Left cardiac atrium (tissue), 4 donors: ENCODE measurements at regions not wholly inside any gene's neighbourhood (a gene's known extent, or its start where the extent isn't known, plus 50 kb on each side); places are given as distances from the start of the nearest gene placed in this dataset.
A peak's percentile ranks its signal among the peaks of the same experiment; 100 is the strongest.

ENCODE experiments used
- ATAC-seq, 2 donors: fragments of 200-7000 bp; cut with Tn5 transposase; one replicate each; pipeline ENCODE4 v1.9.1; 2020; ENCODE audit warnings: mild to moderate bottlenecking in 2 of 2, moderate library complexity in 2 of 2
- DNase-seq: peaks from one replicate; pipeline ENCODE4 v3.0.0-alpha.2; 2020
- intact Hi-C, 2 donors: fragments of 100-400 bp; cut with DNase I; formaldehyde crosslinking; loops; one replicate each; pipeline versions ENCODE4 v1.14.1 to v1.15.1; 2022 to 2023
- donor health status: DM: no; HTN: yes; CAD: no.
- donor health status: DM: no; HTN: yes; CAD: no; lungs with severe emphysema.
- donor health status: DM: yes; HTN: yes; CAD: no.
- donor health status: Dilated cardiomyopathy.

DNA sequence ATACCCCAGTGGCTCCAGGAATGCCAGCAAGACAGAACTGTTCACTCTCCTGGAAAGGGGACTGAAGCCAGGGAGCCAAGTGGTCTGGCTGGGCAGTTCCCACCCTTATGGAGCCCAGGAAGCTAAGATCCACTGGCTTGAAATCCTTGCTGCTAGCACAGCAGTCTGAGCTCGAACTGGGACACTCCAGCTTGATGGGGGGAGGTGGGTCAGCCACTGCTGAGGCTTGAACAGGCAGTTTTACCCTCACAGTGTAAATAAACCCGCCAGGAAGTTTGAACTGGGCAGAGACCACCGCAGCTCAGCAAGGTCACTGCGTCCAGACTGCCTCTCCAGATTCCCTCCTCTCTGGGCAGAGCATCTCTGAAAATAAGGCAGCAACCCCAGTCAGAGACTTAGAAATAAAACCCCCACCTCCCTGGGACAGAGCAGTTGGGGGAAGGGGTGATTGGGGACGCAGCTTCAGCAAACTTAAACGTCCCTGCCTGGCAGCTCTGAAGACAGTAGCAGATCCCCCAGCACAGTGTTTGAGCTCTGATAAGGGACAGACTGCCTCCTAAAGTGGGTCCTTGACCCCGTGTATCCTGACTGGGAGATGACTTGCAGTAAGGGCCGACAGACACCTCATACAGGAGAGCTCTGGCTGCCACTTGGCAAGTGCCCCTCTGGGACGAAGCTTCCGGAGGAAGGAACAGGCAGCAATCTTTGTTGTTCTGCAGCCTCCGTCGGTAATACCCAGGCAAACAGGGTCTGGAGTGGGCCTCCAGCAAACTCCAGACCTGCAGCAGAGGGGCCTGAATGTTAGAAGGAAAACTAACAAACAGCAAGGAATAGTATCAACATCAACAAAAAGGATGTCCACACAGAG, 568.4 kb downstream of the PLA2G4A start:
- ATAC-seq: no peak
- no peak for DNase-seq
- intact Hi-C loops: no loop called here

DNA sequence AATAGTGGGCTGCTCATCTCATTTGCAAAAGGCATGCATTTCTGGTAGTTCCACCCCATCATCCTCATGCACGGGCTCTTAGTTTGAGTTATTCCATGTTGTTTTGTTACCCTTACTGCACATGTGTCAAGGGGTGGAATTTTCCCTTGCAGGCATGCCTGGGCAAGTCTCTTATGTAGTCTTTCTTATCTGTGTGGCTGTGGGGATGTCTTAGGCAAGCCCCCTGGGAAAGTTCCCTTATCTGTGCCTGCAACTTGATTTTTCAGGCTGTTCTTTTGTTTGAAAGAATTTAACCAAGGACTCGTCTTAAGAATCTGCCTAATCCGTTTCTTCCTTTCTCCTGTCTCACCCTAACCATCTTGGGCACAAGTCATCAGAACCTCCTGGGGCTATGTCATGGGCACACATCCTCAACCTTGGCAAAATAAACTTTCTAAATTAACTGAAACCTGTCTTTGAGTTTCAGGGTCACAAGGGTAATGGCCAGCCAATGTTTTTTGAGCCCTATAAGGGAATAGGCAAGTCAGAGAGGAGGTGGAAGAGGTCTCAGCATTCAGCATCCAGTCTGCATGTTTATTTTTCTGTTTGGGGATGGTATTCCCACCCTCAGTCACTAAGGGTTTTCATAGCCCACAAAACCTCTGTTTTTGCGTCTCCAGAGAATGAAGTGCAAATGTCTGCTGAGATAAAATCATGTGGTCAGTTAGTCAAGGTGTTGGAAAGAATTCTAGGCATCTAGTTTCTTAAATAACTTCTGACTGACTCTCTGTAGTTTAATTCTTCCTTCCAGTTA, 579.7 kb downstream of the PLA2G4A start:
- peak in 1 of 2 donors; percentile 39 for ATAC-seq
- no peak for DNase-seq
- intact Hi-C loops: no loop called here

DNA sequence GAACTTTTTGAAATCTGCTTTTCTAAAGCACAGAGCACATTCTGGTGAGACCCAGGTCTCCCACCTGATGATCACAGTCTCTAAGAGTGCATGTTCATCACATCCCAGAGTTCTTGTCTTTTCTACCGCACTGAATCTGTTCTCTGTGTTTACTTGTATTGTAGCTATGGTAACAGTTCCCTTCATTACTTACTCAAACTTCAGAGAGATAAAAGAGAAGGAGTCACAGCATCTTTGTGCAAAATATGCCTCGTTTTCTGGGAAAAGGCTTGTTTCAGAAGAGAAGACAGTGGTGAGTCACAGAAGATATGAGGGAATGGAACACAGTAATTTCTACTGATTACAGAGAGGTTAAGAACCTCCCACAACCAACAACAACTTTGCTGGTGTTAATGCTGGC, 580.6 kb downstream of the PLA2G4A start:
- peak; percentile 53 to 97 for ATAC-seq
- intact Hi-C loops: no loop called here
- DNase-seq: no peak

DNA sequence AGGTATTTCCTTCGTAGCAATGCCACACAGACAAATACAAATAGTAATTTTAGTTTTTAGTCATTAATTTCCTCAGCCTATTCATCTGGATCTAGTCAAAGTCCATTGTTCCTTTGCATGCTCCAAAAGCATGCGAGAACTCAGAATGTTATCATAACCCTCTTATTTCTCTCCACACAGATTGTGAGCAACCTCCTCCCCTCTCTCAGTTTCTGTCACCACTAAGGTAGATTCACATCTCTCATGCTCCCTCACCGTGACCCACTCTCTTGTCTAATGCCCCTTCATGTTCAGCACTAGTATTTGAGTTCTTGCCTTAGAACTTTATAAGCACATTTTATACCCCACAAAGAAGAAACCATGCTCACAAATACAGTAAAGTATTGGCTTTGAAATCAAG, 582.4 kb downstream of the PLA2G4A start:
- DNase-seq (no peak), ATAC-seq (no peak)
- intact Hi-C loops: no loop called here

DNA sequence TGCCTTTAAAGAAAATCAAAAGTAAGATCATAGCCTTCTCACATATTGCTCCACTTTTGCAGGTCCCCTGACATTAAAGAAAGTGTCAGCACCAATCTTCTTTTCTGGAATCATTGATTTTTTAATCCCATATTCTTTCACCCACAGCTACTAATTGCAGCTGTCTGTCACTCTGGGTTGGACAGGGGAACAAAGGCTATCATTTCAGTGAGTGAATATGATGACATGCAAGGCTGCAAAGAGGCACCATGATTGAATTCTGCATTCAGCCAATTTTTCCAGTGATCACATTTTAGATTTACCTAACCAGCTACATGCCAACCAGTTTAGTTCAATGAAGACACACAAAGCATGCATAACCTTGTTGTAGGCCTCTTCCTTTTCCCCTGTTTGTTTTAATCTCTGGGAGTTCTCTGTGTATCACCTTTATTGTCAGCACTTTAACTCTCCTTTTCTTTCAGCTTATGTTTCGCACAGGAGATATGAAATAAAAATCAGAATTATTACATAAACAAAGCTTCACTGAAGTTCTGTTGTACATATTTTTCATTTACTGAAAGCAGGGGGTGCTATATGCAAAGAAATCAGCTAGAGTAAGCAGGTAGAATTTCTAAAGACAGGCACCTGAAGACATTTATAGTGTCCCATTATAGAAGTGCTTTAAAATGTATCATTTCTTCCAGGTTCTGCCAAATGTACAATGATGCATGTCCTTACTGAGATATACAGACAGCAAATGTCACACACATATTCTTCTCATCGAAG, 584.8 kb downstream of the PLA2G4A start:
- ATAC-seq: no peak
- intact Hi-C loops: no loop called here
- no peak for DNase-seq

DNA sequence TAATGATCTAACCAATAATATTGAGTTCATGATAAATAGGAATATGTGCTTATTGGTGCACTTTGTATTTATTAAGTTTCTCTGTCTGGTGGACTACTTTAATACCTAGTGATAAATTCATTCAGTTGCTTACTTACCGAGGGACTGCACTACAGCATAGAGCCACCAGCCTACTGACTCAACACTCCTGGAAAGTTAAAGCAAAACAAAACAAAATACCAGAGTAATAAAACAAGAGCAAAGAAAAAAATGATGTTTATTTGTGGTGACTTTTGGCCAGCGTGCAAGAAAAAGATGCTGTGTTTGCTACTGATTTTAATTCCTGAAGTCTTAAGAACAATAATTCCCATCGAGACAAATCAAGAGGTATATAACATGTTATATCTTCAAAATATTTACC, 586.3 kb downstream of the PLA2G4A start:
- DNase-seq (no peak), ATAC-seq (no peak)
- intact Hi-C loops: no loop called here

DNA sequence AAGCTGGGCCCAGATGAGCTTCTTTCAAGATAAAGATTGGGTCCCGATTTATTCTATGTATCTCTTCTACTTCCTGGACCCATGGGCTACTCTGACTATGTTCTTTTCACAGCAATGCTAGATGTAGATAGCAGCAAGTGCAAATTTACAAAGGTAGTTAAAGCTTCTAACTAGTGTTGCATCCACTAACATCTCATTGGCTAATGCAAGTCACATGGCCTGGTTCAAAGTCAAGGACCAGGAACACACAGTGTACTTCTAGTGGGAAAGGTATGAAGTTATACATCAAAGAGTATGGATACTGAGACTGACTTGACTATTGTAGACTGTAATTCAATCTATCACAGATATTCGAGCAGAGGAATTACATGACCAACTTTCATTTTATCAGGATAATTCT, 588.8 kb downstream of the PLA2G4A start:
- intact Hi-C loops: no loop called here
- ATAC-seq (no peak), DNase-seq (no peak)

DNA sequence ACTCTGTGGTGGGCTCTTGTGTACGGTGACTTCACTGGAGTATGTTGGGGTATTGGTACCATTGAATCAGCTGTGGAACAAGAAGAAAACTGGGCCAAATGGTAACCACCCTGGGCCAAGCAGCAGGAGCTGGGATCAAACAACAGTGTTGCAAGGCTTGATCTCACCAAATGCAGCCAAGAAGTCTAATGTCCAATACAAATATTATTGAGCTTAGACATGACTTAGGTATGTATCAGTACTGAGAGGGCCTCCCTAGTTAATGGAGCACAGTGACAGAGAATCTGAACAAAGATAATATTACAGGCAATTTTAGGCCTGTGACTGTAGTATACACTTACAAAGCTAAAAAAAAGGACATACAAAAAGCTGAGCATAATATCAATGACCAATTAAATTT, 604.8 kb downstream of the PLA2G4A start:
- ATAC-seq (no peak), DNase-seq (no peak)
- intact Hi-C loops: no loop called here

DNA sequence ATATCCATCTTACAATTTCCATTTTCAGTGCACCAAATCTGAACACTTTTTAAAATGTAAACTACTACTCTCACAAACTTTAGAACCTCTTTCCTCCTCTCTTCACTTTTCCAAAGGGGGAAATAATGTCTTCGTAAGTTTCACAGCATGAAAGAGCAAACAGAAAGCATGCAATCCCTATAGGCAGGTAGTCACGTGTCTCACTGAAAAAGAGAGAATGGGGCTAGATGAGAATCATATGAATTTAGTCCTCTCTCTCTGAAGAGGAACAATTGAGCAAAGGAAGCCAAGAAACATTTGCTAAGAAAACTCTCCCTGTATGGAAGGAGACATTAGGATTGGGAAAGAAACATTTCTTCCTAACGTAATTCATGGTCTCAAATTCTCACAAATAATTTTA, 613.9 kb downstream of the PLA2G4A start:
- no peak for ATAC-seq
- intact Hi-C loops: no loop called here

DNA sequence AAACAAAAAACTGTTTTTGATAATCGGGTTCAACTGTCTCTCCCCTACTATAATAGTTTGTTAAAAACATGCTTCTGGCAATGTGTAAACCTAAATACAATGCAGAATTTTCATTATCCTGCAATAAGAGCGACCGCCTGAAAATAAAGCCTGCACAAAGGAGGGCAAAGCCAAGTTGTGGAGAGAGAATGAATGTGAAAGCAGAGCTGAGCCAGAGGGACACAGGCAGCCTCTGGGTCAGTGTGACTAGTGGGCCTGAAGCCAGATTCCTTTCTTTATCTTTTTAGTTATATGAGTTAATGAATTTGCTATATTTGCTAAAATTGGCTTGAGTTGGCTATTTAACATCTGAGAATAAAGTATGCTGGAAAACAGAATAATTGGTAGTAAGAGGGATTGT, 615.2 kb downstream of the PLA2G4A start:
- no peak for ATAC-seq
- intact Hi-C loops: no loop called here
- no peak for DNase-seq

More for the DNA sequence above, 613.9 kb downstream of the PLA2G4A start:
- no peak for DNase-seq

DNA sequence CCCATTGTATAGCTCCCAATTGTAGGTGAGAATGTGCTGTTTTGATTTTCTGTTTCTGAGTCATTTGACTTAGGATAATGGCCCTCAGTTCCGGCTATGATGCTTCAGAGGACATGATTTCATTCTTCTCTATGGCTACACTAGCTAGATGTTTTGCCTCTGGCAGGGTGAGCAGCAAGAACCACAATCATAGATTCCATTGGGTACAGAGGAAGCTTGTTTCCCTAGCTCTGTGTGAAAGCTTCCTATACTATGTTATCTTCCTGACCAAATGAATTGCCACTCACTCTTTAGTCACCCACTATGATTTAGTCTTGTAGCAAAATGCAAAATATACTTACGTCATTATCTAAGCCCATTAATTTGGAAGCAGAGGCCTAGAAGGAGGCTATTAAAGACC, 616.3 kb downstream of the PLA2G4A start:
- DNase-seq: no peak
- ATAC-seq: no peak
- intact Hi-C loops: no loop called here

DNA sequence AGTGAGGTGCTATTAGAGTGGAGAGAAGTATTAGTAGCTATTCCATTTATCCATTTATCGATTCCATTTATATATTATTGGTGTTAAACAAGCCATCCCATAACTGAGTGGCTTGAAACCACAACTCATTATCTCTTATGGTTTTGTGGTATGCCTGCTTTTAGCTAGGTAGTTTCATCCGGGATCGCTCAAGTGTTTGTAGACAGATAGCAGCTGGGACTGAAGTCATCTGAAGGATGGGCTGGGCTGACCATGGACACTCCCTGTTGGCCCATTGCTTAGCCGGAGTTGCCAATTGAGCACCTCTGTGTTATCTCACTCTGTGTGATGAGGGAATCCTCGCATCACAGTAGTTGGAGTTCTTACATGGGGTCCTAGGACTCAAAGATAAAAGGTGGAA, 622.5 kb downstream of the PLA2G4A start:
- DNase-seq (no peak), ATAC-seq (no peak)
- intact Hi-C loops: no loop called here

DNA sequence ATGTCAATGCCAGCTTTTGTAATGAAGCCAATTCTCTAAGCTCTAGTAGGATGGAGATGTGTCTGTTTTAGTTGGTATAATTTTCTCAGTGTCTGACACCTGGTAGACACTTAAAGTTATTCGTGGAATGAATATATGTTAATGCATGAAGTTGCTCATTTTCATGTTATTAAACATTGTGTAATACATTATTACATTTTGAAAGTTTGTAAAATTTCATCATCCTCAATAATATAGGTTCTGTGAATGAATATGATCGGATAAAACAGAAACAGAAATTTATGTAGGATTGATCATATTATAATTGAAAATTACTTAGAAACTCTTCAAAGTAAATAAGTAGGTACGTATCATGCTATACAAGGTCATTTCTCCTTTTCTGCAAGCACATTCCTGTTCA, 625.3 kb downstream of the PLA2G4A start:
- intact Hi-C loops: no loop called here
- ATAC-seq (no peak), DNase-seq (no peak)

DNA sequence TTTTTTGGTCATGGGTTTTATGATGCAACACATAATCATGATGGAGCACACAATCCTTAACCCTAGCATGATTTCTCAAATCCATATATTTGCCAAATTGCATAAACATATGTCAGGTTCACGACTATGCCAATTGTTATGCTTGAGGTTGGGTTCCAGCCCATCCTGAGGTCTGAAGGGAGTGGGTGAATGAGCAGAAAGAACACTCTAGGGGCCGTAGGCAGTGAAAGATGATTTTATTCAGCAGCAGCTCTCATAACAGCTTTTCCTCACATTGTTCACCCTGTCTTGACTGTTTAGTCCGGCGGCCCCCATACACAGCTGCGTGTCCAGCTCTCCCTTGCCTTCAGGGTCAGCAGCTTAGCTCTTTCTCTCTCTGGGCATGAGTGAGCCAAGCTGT, 627.7 kb downstream of the PLA2G4A start:
- ATAC-seq (no peak), DNase-seq (no peak)
- intact Hi-C loops: no loop called here

DNA sequence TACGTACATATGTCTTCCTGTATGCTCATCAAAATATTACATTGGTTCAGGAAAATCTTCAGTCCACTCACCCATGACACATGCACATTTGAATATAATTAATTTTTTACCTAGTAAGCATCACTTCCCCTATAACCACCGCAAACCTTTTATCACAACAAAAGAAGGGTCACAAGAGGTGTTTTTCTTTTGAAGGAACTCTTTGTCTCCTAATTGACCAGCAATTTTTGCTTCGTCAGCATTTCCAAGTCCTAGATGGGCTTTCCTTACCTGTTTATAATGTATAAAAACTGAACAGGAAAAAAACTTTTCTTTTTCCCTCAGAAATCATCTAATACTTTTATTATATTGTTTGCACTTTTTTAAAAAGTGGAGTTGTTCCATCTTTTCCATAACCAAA, 631.3 kb downstream of the PLA2G4A start:
- intact Hi-C loops: no loop called here
- ATAC-seq: no peak
- DNase-seq: no peak

DNA sequence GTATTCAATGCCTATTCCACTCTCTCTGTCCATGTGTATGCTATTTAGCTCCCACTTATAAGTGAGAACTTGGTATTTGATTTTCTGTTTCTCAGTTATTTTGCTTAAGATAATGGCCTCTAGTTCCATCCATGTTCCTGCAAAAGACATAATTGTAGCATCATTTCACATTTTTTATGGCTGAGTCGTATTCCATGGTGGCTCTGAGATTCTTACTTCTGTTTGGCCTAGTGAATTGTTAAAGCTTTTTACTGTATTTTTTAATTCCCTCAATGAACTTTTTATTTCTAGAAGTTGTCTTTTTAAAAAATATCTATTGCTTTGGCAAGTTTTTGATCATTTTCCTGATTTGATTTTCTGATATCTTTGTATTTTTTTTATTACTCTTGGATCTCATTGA, 635.6 kb downstream of the PLA2G4A start:
- DNase-seq (no peak), ATAC-seq (no peak)
- intact Hi-C loops: no loop called here

DNA sequence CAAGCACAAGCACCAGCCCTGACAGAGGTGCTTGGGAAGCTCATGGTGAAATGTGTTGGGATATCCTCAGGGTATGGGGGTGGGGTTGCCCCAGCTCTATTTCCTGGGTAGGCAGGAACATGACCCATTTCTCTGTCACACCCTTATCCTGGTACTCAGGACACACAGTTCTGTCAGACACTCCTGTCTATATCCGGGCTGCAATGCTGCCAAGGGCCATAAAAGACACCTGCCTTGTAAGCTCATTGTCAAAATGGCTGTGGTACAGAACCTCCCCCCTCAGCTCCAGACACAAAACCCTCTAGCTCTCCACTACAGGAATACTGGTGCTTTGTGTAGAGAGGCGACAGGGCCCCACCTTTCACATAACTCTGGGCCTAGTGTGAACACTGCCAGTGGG, 636.7 kb downstream of the PLA2G4A start:
- DNase-seq (no peak), ATAC-seq (no peak)

DNA sequence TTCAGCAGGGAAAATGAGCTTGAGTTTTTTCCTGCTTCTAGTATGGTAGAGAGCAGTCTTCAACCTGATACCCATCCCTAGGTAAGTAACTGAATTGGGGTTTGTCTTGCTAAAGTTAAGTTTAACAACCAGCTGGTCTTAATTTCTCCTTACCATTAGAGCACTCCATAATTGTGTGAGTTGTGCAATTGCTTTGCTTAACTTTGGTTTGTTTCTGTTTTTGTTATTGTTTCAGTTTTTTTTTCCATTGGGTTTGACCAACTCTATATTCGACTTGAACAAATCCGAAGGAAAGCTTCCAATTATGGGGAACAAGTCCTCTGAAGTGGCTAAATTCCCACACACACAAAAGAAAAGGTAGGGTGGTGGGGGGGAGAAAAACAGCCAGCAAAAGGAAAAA, 641.1 kb downstream of the PLA2G4A start:
- intact Hi-C loops: no loop called here
- ATAC-seq: no peak
- no peak for DNase-seq

More for the DNA sequence above, 636.7 kb downstream of the PLA2G4A start:
- intact Hi-C loops: no loop called here

DNA sequence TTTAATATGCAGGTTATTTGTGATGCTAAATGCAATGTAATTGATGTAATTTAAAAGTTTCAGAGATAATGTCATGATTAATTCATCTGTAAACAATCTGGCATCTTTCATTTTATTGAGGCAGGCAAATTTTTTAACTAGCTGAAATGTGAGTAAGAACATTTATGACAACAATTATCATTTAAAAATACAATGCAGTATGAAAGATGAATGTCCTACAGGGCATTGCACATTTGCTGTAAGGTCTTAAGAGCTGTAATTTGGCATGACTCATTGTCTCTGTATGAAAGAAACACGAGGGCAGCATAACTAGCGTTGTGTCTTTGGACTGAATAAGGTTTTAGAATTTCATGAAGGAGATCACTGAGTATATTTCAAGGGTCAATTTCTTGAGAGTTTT, 642.8 kb downstream of the PLA2G4A start:
- intact Hi-C loops: no loop called here
- no peak for DNase-seq
- no peak for ATAC-seq

DNA sequence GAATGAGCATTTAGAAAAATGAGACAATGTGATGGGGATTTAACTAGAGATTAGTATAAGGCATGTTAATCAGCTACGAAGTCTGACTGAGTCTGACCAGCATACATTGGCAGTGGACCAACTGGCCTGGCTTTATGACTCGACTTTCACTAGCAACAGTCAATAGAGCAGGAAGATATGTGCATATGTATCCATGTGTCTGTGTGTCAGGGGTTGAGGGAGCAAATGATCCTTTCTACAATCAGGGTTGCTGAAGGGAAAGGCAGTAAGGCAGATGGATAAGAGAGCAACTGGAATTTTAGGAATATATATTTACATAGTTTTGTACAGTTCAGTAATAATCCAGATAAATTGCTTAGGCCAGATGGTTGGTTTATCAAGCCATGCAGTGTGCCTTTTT, 645.6 kb downstream of the PLA2G4A start:
- intact Hi-C loops: no loop called here
- ATAC-seq: no peak
- DNase-seq: no peak
